Stimulated activated CD8-positive, alpha-beta memory T cell treated with anti-CD3 and anti-CD28 coated beads, Interleukin-4, amount 100 ng/mL, for 48 hours (primary cell): ENCODE measurements at regions not wholly inside any gene's neighbourhood (a gene's known extent, or its start where the extent isn't known, plus 50 kb on each side); places are given as distances from the start of the nearest gene placed in this dataset.

Experiments used
- DNase-seq: peaks from one replicate; pipeline ENCODE4 v3.0.0-alpha.2; 2020

- DNase-seq = no peak
These were observed 583.6 kb upstream of the CDH5 start for GRCh38 chr16:65782611-65783600.

GRCh38 chr16:65781855-65782254 is 584.6 kb upstream of the CDH5 start:
- no peak for DNase-seq

GRCh38 chr16:65781363-65781762 is 585.1 kb upstream of the CDH5 start:
- no peak for DNase-seq

GRCh38 chr16:65779201-65779600 is 587.3 kb upstream of the CDH5 start:
- DNase-seq = no peak

- no peak for DNase-seq
These were observed 589.8 kb upstream of the CDH5 start for GRCh38 chr16:65776639-65777183.

DNA sequence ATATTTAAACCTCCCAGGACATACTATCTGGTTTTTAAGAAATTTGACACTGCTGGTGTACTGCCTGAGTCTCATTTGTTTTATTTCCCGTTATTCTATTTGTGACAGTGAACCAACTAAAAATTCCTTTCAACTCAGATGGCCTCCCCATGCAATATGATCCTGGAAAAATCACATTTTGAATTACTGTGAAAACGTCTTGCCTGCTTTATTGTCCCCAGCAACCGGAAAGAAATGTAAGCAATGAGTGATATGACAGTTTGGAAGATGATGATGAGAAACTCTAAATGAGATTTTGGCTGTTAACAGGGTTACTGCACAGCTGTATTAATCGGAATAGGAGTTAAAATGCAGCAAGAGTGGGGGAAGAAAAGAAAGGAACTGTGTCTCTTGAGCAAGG is 590.7 kb upstream of the CDH5 start:
- no peak for DNase-seq

- DNase-seq = no peak
These were observed 592.1 kb upstream of the CDH5 start for GRCh38 chr16:65774350-65774749.

- DNase-seq = no peak
These were observed 593.1 kb upstream of the CDH5 start for GRCh38 chr16:65773301-65773874.

GRCh38 chr16:65772134-65772732 is 594.3 kb upstream of the CDH5 start:
- no peak for DNase-seq

- no peak for DNase-seq
These were observed 594.8 kb upstream of the CDH5 start for GRCh38 chr16:65771707-65772106.

GRCh38 chr16:65770752-65771151 is 595.7 kb upstream of the CDH5 start:
- no peak for DNase-seq

DNA sequence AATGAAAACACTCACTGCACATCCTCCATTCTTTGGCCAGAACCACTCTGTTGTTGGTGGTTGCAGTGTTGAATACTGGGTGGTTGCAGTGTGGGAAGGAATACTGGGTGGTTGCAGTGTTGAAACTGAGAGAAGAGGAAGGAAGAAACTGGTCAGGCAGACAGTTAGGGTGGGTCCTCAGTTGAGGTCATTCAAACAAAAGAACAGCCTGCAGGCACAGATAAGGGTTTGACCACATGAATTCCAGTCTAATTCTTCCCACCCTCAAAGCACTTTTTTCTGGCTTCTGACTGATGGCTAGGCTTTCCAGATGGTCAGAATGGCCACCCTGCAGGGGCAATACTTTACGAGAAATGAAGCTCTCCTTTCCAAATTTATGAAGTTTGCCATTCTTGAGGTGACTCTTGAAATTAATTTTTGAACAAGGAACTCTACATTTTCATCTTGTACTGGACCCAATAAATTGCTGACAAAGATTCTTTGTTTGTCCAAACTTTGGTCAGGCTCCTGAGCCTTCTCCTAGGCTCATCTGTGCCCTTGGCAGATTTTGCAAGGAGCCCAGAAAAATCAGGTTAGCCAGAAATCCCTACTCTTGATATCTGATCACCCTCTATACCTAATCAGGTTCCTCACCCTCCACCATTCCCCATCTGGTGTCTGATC is 596.6 kb upstream of the CDH5 start:
- no peak for DNase-seq

DNA sequence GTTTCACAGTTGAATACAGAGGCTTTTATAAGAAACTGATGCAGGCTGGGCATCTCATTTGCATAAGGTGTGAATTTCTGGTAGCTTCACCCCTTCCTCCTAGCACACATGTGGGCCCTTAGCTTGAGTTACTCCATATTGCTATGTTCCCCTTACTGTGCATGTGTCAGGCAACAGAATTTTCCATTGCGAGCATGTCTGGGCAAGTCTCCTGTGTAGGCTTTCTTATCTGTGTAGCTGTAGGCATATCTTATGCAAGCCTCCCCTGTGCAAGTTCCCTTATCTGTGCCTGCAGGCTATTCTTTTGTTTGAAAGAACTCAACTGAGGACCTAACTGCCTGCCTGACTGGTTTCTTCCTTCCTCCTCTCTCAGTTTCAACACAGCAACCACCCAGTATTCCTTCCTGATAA is 597.4 kb upstream of the CDH5 start:
- no peak for DNase-seq

DNA sequence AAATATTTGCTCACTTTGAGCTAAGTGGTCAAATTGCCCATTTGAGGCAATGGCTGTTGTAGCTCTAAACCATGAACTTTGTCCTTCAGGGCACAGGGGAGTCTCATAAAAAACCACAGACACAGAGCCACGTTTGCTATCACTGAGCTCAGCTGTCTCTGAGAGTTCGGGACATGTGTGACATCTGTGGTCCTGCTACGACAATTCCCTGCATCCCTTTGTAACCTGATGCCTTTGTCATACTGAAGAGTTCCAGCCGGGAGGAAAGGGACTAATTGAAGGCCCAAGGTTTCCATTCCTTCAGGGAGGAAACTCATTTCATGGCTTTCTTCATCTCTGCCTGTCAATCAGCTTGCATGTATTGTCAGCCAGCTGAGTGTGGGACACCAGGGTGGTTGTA is 599.4 kb upstream of the CDH5 start:
- no peak for DNase-seq

DNA sequence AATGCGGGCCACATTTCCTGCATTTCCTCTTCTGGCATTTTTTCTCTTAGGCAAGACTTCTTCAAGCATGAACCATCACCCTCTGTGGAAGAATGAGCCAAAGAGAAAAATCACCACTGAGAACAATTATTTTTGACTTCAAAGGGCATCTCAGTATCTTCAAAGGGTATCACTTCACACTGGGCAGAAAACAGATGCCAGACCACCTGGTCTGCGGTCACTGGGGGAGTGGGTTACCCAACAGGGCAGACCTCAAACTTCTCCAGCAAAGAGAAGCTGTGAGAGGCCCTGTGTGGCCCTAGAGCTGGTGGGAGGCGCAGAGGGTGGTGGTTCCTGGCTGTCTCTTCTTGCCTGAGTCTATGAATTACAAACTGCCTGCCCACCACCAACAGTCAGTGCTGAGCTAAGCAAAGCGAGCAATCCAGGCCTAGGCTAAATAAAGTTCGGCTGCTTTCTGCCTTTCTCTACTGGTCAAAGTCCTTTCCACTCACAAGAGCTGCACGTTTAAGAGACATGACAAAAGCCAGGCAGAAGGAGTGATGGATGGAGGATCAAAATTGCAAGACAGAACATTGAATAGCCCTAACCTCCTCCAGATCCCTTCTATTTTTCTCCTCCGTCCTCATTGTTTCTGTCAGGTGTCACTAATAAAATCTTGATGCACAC is 602.7 kb upstream of the CDH5 start:
- DNase-seq = no peak

GRCh38 chr16:65760874-65761273 is 605.6 kb upstream of the CDH5 start:
- no peak for DNase-seq

DNA sequence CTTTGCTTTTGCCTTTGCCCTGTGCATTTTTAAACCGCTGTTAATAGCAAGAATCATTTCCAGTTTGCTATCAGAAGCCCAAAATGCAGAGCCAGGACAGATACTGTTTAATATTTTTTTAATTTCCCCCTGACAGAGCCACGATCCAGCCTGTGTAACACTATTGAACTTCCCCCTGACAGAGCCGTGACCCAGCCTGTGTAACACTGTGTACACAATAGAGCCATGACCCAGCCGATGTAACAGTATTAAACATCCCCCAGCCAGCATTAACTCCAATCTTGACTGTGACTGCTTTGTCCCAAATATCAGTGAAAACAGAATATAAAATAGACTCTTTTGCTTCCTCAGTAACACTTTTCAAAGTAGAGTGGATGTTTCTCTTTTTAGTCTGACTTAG is 607.9 kb upstream of the CDH5 start:
- no peak for DNase-seq

- no peak for DNase-seq
These were observed 609.4 kb upstream of the CDH5 start for GRCh38 chr16:65757064-65757463.

- DNase-seq = no peak
These were observed 610.3 kb upstream of the CDH5 start for GRCh38 chr16:65756163-65756562.

DNA sequence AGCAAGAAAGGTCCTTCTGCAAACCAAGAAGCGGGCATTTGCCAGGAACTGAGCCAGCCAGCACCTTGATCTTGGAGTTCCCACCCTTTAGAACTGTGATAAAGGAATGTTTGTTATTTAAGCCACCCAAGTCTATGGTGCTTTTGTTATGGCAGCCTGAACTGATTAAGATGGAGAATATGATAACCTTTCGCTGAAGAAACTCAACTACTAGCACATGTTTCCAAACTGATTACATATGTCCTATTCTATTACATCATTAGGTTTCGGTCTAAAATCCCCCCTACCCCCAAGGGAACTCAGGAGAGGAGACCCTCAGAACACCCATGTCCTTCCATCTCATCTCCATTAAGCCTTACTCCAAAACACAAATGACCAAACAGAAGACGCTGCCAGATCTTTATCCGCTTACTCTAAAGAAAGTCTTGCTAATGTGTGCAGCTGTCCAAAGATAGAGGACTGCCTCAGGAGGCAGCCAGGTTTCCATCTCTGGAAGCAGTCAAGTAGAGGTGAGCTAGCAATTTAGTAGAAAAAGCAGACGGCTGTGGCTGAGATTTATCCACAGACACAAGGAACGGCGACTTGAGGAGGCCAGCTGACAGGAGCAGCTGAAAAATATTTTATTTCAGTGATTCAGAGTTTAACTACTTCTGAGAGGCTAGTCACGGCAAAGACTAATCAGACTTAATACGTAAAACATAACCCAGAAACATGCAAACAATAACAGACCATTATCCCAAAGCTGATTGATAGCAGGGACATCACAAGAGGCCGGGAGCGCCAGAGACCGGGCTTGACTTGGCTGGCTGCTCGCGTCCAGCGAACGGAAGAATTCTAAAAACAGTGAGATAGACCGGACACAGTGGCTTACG is 611.4 kb upstream of the CDH5 start:
- no peak for DNase-seq

- DNase-seq = no peak
These were observed 614.0 kb upstream of the CDH5 start for GRCh38 chr16:65752522-65752844.
